ENCODE measurements at regions not wholly inside any gene's neighbourhood (a gene's known extent, or its start where the extent isn't known, plus 50 kb on each side); places are given as distances from the start of the nearest gene placed in this dataset.
A peak's percentile ranks its signal among the peaks of the same experiment; 100 is the strongest.

DNA sequence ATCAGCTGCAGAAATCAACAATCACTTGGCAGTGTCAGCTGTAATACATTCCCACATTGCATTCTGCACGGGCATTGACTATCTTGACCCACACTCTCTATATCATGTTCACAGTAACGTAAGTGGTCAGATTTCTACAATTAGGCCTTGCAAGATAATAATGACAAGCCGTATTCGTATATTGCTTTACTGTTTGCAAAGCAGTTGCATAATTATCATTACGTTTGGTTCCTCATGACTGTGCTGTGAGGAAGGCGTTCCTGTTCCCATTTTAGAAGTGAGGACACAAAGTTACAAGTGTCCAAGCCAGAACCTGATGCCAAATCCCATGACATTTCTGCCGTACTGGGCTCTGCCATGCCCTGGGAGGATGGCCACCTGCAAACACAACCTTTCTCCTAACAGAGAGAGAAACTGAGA, 53.5 kb upstream of the TARBP1 start:
- TF ChIP-seq, protein P1, sequence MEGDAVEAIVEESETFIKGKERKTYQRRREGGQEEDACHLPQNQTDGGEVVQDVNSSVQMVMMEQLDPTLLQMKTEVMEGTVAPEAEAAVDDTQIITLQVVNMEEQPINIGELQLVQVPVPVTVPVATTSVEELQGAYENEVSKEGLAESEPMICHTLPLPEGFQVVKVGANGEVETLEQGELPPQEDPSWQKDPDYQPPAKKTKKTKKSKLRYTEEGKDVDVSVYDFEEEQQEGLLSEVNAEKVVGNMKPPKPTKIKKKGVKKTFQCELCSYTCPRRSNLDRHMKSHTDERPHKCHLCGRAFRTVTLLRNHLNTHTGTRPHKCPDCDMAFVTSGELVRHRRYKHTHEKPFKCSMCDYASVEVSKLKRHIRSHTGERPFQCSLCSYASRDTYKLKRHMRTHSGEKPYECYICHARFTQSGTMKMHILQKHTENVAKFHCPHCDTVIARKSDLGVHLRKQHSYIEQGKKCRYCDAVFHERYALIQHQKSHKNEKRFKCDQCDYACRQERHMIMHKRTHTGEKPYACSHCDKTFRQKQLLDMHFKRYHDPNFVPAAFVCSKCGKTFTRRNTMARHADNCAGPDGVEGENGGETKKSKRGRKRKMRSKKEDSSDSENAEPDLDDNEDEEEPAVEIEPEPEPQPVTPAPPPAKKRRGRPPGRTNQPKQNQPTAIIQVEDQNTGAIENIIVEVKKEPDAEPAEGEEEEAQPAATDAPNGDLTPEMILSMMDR (IDR thresholded peaks at IDR 0.05) = no peak
- peak; percentile 57 to 100 (median 97) for TF ChIP-seq EP300 (IDR thresholded peaks at IDR 0.05)
- peak in 1 of 4 donors; percentile 54 for TF ChIP-seq POLR2A (IDR thresholded peaks at IDR 0.05)
- peak; percentile 80 to 87 for TF ChIP-seq POLR2AphosphoS5 (IDR thresholded peaks at IDR 0.05)

Measured in upper lobe of left lung (tissue), 4 donors.